NCI-H82 (cell line): ENCODE measurements at regions not wholly inside any gene's neighbourhood (a gene's known extent, or its start where the extent isn't known, plus 50 kb on each side); places are given as distances from the start of the nearest gene placed in this dataset.
"Not testable (repeated sequence)": the region's sequence is repeated elsewhere in the genome, so short reads cannot be mapped to it uniquely, and the experiment has no call there.

Experiments
- DNase-seq: peaks from one replicate; lab custom pipeline; 2025; lab: John Stamatoyannopoulos, UW

- DNase-seq: no peak
These were observed 153.0 kb upstream of the PDE1C start for GRCh38 chr7:32223071-32223650.

DNA sequence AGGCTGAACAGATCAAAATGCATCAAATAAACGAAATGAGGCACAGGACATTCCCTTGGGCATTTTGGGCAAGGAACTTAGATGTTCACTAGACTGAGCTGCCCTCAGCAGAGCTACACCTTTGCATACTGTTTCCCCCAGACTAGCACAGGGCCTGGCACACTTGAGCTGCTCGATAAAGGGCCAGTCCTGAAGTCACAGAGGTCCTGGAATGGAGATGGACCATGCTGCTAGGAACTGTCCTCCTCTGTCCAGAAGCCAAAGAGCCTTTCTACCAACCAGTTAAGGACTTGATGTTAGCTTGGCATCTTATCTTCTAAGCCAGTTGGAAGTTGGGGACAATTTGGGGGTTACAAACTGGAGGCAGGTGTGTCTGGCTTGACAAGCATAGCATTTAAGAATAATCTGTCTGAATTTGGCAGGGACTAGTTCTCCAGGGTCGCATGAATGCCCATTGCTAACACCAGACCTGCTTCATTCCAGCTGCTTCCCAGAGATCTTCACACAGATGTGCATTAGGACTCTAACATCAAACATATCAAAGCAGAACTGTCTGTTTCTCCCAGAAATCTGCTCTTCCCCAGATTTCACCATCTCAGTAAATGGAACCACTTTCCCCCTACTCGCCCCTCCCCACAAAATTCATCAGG is 152.2 kb upstream of the PDE1C start:
- no peak for DNase-seq

DNA sequence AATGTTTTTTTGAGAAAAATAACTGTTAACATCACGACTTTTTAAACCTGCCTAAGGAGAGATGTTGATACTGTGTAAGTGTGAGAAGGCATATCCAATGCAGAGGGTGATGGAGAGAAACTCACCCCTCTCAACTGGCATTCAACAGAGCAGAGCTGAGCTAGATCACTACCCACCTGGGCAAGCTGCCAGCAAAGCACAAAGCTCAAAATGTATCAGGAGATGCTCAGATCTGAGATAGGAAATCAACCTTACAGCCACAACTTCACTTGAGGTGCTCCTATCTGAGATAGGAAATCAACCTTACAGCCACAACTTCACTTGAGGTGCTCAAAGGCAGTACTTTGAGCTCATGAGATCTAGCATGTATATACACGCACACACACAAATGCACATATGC is 151.5 kb upstream of the PDE1C start:
- no peak for DNase-seq

DNA sequence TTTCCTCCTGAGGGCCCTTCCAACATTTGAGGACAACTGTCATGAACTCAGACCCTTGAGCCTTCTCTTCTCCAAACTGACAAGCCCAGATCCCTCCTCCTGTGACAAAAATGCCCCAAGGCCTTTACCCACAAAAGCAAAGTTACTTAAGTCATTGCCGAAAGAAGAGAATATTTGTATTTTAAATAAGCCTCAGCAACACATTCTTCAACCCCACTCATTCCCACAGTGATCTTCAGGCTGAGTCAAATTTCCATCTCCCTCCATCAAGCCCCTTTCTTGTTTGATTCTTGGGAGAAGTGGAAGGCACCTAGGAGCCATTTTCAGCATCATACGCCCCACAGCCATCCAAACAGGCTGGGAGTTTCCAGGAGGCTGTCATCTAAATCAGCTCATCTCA is 150.8 kb upstream of the PDE1C start:
- DNase-seq: no peak

DNA sequence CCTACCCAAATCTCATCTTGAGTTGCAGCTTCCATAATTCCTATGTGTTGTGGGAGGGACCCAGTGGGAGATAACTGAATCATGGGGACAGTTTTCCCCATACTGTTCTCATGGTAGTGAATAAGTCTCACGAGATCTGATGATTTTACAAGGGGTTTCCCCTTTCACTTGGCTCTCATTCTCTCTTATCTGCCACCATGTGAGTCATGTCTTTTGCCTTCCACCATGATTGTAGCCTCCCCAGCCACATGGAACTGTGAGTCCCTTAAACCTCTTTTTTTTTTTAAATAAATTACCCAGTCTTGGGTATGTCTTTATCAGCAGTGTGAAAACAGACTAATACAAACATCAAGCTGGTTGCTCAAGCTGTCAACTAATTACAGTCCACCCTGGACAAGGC is 149.6 kb upstream of the PDE1C start:
- DNase-seq: not testable (repeated sequence)

GRCh38 chr7:32219416-32219815 is 149.2 kb upstream of the PDE1C start:
- no peak for DNase-seq

GRCh38 chr7:32218741-32219288 is 148.6 kb upstream of the PDE1C start:
- peak; percentile 86 for DNase-seq

- DNase-seq: no peak
These were observed 147.9 kb upstream of the PDE1C start for GRCh38 chr7:32218154-32218467.

DNA sequence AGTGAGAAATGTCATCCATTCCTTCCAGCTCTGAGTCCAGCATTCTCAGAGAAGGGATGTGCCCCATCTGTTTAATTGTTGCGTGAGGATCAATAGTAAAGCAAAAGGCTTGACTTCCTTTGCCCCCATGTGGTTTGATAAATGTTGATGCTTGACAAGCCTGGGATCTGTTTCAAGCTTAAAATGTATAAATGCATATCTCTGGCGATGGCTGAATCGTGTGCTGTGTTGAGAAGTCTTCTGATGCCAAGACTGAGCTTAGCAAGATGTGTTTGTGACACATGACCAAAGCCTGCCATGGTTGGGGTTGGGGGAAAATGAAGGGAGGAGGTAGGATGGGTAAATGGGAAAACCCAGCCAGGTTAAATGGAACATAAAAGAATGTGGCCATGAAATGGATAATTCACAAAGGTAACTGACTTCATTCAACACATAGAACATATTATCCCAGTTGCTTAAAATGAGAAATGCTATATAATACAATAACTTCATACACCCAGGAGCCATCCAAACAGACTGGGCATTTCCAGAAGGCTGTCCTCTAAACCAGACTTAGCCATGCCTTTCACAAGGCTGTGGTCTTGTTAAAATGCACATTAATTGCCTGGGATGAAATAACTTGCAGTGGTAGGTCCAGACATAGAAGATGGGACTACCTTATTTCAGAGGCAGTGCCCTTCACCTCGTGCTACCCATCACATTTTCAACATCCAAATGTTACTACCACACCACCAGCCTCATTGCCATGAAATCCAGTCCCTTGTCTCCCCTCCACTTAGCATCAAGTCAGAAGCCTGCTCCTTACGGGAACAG is 147.3 kb upstream of the PDE1C start:
- DNase-seq: no peak

DNA sequence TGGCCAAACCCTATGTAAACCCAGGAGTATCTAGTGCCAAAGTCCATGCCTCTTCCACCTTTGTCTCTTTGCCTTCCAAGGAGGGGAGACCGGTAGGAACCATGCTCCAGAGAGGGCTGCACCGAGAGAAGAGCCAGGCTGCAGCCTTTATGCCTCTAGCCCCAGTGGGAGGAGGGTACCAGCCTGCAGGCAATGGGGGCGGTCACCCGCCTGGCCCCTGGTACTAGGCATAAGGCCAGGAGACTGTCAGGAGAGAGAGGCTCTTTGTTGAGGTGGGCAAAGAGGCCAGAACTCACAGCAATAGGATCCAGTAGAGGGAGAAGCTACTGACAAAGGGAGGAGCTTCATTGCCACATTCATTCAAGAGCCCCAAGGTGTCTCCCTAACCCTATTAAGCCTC is 146.6 kb upstream of the PDE1C start:
- no peak for DNase-seq

DNA sequence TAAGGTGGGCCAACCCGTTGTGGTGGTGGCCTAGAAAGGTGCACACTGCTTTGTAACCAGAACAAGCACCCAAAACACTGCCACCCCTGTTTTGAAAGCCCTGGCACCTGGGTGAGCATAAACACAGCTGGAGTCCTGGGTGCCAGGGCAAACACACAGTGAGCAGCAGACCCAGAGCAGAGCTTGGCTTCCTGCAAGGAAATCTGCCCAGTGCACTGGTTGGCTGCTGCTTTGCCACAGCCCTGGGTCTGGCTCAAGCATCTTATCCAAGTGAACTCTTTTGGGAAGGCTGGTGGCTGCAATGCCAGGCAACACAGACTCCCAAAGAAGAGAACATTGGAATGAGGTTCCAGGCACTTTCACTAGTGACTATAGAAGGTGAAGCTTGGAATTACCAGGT is 145.5 kb upstream of the PDE1C start:
- no peak for DNase-seq

DNA sequence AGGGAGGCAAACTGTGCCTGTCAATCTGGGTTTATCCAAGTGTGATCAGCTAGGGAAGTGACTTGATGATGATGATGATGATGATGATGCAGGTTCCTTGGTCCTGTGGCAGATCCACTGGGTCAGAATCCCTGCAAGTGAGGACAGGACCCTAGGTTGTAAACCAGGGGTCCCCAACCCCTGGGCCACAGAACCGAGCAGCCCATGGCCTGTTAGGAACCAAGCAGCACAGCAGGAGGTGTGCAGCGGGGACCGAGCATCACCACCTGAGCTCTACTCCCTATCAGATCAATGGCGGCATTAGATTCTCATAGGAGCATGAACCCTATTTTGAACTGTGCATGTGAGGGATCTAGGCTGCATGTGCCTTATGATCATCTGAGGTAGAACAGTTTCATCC is 144.7 kb upstream of the PDE1C start:
- DNase-seq: no peak

- no peak for DNase-seq
These were observed 142.1 kb upstream of the PDE1C start for GRCh38 chr7:32212321-32212720.

GRCh38 chr7:32206987-32207386 is 136.8 kb upstream of the PDE1C start:
- DNase-seq: peak; percentile 17

DNA sequence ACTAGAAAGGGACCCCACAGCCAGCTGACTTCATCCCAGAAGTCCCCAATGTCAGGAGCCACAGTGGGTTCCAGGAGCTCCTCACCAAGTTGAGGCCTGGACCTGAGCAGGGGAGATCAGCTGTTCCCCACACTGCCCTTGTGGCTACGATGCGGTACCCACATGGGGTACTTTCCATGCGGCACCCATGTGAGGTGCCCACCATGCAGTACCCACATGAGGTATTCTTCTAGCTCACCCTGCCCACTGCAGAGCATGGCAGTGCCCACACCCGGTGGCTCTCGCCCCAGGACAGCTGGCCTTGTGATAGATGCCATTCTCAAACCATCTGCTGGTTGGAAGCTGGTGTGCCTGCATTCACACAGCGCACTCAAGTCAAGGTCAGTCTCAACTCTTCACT is 136.3 kb upstream of the PDE1C start:
- no peak for DNase-seq

DNA sequence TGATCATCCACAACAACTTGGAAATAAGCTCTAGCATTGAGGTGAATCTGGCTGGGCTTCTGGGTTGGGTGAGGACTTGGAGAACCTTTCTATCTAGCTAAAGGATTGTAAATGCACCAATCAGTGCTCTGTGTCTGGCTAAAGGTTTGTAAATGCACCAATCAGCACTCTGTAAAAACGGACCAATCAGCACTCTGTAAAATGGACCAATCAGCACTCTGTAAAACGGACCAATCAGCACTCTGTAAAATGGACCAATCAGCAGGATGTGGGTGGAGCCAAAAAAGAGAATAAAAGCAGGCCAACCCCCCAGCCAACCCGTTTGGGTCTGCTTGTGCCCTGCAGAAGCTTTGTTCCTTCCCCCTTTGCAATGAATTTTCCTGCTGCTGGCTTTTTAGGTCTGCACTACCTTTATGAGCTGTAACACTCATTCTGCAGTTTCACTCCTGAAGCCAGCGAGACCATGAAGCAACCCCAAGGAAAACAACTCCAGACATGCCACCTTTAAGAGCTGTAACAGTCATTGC is 135.2 kb upstream of the PDE1C start:
- DNase-seq: not testable (repeated sequence)

- peak; percentile 89 for DNase-seq
These were observed 134.3 kb upstream of the PDE1C start for GRCh38 chr7:32204361-32205018.

DNA sequence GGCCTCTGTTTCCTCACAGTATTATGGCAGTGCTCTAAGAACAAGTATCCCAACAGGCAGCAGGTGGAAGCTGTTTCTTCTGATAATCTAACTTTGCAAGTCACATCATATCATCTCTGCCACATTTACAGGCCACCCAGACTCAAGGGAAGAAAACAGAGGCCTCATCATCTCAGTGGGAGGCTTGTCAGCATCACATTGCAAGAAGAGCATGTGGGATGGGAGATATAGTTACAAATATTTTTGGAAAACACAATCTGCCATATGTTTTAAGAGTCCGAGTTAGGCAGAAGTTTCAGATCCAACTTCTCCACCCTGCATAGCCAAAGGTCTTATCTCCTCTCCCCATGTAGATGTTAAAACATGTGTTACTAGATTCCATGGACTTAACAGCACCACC is 130.4 kb upstream of the PDE1C start:
- DNase-seq: no peak

- no peak for DNase-seq
These were observed 124.3 kb upstream of the PDE1C start for GRCh38 chr7:32194537-32194936.

DNA sequence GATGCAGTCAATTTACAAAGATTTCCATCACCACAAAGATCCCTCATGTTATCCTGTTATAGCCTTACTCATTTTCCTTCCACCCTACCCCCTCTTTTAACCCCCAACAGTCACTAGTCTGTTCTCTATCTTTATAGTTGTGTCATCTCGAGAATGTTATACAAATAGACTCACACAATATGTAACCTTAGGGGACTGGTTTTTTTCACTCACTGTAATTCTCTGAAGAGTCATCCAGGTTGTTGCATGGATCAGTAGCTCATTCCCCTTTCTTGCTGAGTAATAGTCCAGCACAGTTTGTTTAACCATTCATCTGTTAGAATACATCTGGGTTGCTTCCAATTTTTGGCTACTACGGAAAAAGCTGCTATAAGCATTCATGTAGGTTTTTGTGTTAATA is 121.1 kb upstream of the PDE1C start:
- no peak for DNase-seq

DNA sequence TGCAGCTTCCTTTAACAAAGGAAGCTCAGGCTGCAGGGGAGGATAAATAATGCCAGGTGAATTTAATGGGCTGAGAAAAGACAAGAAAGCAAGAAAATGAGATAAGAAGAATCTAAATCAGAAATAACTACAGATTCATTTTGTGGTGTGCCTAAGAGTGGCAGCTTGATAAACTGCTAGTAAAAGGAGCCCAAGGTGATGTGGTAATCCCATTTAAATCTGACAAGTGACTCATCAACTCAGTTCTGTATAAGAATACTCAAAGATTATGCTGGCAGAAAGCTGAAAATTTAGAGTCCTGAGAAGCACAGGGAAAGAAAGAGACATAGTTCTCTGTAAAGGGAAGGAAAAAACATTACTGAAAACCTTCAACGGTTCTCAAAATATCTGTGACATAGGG is 109.4 kb upstream of the PDE1C start:
- peak; percentile 51 for DNase-seq

- peak; percentile 16 for DNase-seq
These were observed 108.6 kb upstream of the PDE1C start for GRCh38 chr7:32178677-32179366.
